GM20000 (cell line): ENCODE measurements at regions not wholly inside any gene's neighbourhood (a gene's known extent, or its start where the extent isn't known, plus 50 kb on each side); places are given as distances from the start of the nearest gene placed in this dataset.
"Not testable (repeated sequence)": the region's sequence is repeated elsewhere in the genome, so short reads cannot be mapped to it uniquely, and the experiment has no call there.

Source experiments
- DNase-seq: peaks from one replicate; pipeline ENCODE4 v3.0.0; 2012; ENCODE audit warnings: low spot score
- CTCF ChIP-seq: IDR thresholded peaks from 2 replicates; pipeline ENCODE4 v1.5.1; 2012; ENCODE audit warnings: mild to moderate bottlenecking, control low read depth; ENCODE audit errors: extremely low read depth, missing control alignments

DNA sequence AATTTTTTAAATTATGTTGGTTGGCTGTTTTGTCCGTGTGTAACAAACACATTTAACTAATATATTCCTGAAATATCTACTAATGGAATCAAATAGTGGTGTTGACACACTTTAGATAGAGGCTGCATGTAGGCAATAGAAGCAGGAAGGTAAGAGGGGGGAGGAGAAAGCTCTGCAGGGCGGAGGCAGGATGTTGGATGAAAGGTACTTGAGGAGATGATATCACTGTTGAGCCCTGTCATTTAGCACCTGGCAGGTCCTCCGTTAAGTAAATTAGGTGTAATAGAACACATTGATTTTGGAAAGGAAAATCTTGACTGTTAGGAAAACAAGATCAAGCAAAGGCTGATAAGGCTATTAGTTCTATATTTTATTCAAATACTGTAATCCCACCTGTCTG lies 618.7 kb downstream of the PKHD1 start:
- DNase-seq: no peak
- TF ChIP-seq CTCF: no peak

DNA sequence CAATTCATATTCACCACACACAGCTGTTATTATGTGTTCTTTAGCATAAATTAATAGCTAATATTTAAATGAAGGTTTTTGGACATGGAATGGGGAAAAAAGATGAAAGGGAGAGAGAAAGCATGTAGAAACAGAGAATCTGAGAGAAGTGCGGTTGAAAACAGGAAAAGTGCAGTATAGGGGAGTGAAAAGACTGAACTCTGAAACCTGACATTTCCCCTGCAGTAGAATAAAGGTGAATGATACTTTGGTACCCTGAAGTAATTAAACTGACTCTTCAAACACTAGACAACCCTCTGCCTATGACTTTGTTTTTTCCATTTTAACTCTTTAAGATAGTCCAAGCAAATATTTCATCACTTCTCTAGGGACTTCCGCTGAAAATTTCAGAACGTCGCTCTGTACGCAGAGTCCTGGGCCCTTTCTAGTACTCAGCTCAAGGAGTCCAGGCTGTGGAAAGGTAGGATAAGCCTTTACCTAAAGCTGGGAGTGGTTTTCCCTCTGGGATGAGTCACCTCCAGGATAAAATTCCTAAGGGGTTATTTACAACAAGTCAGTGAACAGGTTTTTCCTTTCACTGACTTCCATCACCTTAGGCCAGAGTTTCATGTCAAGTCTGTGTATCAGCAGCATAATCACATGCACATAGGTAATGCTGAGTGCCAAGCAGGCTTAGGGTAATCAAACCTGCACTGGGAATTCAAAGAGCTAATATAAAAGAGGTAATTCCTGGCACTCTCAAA lies 614.5 kb downstream of the PKHD1 start:
- no peak for TF ChIP-seq CTCF
- no peak for DNase-seq

DNA sequence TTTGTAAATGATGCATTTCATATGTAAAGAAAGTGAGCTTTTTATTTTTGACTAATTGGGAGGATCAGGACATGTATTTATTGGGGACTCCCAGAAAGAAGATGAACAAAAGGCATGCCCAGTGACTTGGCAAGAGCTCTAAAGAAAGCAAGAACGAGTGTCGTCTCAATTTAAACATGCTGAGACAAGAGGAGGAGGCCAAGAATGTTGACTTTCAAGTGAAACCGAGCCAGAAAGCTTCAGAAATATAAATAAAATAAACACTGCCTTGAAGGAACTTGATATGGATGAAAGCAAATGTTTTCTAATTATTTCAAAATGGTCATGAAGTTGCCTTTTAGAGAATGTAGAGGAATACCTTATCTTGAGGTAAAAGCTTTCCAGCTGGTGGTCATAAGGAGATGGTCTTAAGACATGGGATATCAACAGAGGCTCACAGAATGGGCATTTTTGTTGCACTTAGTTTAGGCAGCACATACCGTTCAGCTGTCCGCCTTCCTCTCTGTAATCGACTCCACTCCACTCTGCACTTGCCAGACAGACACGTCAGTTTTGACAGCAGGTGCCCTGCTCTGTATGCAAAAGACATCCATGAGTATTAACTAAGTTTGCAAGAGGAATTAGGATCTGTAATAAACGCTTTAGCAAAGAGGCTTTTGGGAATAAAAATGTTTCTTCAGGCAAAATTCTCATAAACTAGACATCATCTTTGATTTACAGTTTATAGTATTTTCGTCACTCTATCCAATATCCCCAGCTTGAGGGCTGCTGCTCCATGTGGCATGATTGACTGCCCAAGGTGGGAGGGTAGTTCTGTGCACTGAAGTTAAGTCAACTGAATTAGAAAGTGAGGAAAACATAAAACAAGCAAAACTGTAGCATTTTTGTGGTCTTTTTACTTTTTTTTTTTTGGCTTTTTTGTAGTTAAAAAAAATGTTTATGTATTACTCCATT lies 613.1 kb downstream of the PKHD1 start:
- TF ChIP-seq CTCF: no peak
- DNase-seq: no peak

- no peak for DNase-seq
- no peak for TF ChIP-seq CTCF
These were observed 609.6 kb downstream of the PKHD1 start for GRCh38 chr6:51477711-51478311.

DNA sequence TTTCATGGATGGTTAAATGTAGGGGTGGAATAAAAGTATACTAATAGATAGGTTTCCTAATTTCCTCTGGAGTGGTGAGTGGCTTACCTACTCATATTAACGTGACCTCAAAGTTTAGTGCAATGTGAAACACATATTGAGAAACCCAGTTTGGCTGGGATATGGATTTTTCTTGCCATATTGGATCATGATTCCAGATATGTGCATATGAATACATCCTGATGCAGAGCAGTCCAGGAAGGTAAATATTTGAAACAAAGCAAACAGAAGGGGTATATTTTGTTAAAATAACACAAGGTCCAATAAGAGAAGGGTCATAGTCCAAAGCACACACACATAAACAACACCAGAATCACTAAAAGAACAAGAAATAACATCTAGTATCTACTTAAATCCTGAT lies 608.1 kb downstream of the PKHD1 start:
- DNase-seq: no peak
- no peak for TF ChIP-seq CTCF

GRCh38 chr6:51480040-51480439 lies 607.4 kb downstream of the PKHD1 start:
- TF ChIP-seq CTCF: no peak

GRCh38 chr6:51485869-51486268 lies 601.5 kb downstream of the PKHD1 start:
- not testable (repeated sequence) for DNase-seq

More at GRCh38 chr6:51480040-51480439, 607.4 kb downstream of the PKHD1 start:
- DNase-seq: no peak
